CMK (cell line): ENCODE measurements at regions not wholly inside any gene's neighbourhood (a gene's known extent, or its start where the extent isn't known, plus 50 kb on each side); places are given as distances from the start of the nearest gene placed in this dataset.

Experiments
- DNase-seq: peaks from one replicate; pipeline ENCODE4 v3.0.0-alpha.2; 2010; ENCODE audit warnings: low read depth

DNA sequence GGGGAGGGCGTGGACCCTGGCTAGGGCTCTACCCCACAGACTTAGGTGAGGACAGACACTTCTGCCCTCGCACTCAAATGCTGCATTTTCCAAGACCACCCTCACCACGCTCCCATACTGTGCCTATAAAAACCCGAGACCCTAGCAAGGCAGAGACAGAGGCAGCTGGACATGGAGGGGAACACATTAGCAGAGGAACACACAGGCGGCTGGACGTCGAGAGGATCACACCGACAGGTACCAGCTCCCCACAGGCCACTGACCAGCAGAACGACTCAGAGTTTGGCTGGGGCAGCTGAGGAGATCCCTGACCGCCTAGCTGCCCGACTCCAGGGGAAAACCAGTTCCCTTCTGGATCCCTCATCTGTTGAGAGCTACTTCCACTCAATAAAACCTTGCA lies 338.2 kb upstream of the SMIM30 start:
- DNase-seq: no peak

DNA sequence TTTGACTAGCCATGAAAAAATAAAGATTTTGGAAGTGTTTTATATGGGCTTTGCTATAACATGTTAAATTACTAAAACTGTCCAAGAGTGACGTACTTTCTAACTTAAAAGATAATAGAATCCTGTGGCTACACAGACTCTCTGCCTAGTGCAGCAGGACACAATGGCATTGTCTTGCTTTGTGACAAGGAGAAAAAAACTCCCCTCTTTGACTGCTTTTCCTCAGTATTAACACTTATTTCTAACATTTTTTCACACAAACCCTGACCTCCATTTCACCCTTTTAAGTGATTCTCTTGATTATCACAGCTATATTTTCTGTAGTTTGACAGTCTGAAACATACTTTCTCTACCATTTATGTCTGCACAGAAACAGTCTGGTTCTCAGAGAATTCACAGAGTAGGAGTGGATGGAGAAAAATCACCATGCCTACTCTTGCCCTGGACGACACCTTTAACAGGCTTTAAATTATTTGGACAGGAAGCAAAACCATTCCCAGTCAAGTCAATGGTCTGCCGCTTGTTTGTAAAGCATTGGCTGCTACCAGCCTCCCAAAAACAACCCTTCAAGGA lies 336.3 kb upstream of the SMIM30 start:
- DNase-seq: no peak

DNA sequence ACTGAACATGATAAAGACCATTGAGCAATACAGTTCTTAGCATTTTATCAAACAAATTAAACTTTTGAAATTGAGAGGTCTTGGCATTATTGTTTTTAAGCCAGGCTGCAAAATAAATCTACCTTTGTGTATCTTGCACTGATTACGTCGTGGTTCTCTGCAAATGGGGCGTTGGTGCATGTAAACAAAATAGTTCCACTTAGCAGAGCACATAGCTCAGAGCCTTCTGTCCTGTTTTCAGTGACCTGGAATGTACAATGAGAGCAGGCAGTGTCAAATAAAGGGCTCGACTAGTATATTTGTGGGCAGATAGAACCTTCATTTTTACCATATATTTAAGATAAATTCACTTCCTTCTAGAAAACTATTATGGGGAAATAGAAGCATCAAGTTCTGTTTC lies 333.9 kb upstream of the SMIM30 start:
- no peak for DNase-seq

GRCh38 chr7:113446791-113447190 lies 328.4 kb upstream of the SMIM30 start:
- DNase-seq: no peak

GRCh38 chr7:113446391-113446790 lies 328.0 kb upstream of the SMIM30 start:
- DNase-seq: no peak

- DNase-seq: no peak
Observed at GRCh38 chr7:113444261-113444660, 325.9 kb upstream of the SMIM30 start.

DNA sequence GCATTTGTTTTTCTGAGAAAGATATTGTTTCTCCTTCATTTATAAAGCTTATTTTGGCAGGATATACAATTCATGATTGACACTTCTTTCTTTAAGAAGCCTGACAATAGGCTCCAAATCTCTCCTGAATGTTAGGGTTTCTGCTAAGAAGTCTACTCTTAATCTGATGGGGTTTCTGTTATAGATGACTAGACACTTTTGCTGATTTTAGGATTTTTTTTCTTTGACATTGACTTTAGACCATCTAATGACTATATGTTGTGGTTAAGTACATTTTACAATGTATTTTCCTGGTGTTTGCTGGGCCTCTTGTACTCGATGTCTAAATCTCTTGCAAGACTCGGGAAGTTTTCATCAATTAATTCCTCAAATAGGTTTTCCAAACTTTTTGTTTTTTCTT lies 321.8 kb upstream of the SMIM30 start:
- no peak for DNase-seq

DNA sequence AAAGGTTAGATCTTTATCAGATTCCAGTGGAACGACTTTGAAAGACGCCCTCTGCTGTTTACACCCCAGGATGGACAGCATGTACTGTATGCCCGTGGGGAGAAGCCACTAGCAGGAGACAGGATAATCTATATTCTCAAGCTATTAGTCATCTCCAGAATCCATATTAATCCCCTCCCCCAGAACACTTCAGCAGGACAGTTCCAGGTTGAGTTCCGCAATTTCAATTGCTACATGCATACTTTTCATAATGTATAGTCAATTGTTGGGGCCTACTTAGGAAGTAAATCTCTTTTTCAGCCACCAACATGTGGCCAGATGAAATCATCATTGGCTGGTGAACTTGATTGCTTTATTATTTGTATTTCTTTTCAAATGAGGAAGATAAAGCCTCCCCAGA lies 313.1 kb upstream of the SMIM30 start:
- no peak for DNase-seq

DNA sequence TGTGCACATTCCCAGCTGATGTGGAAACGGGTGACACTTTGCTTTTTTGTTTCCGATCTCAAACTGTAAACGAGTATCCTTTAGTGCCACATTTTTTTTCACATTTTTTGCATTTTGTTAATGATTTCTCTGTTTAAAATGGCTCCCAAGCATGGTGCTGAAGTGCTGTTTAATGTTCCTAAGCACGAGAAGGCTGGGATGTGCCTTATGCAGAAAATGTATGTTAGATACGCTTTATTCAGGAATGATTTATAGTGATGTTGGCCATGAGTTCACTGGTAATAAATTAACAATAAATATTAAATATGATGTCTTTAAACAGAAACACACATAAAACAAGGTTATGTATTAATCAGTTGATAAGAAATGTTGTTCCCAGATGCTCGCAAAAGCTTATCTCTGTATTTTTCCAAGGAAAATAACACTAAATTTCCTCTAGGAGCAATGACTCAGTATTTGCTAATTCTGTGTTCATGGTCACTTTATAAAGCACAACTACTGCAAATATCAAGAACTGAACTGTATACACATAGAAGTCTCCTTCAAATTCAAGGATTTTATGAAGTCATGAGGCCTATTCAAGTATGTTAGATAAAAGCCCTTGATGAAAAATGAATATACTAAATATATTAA lies 305.9 kb upstream of the SMIM30 start:
- DNase-seq: no peak

DNA sequence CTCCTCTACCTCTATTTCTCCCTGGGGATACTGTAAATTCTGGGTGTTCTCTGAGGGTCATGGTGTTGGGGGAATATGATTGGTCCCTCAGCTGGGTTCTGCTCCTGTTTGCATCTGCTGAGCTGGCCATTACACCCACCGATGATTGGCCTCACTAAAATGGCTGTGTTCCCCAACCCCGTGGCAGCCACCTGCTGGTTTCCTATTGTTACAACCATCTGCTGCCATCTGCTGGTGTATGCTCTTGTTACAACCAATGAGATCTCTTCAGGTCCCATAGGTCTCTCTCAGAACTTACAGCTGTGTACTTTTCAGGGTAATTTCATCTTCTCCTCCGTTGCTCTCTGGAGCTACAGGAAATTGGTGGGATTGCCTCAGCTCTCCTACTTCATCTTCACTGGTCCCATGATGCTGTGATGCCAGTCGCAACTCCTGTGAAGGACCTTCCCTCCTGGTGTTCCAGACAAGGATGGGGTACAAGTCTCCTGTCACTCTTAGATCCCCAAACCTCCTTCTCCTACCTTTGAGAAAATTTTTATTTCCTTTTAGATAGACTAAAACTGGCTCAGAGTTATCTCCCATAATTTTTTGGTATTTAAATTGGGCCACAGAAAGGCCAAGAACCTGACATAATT lies 303.5 kb upstream of the SMIM30 start:
- peak; percentile 60 for DNase-seq

GRCh38 chr7:113414401-113415035 lies 296.2 kb upstream of the SMIM30 start:
- no peak for DNase-seq

DNA sequence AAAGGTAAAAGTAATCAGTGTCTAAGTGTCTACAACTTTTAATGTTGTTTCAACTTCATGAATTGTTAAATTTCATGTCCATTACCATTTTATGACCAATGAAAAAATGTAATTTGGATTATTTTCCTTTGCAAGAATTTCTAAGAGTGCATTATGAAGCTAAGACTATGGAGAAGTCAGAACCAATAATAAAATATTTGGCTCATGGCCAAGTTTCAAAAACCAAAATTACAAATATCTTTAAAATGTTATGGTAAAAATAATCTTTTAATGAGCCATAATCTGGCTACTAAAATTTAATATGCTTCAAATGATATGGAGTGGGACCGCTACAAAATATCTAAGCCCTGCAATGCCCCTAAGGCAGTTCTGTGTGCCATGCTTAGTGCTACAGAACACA lies 294.1 kb upstream of the SMIM30 start:
- DNase-seq: no peak

GRCh38 chr7:113410796-113411195 lies 292.4 kb upstream of the SMIM30 start:
- no peak for DNase-seq

DNA sequence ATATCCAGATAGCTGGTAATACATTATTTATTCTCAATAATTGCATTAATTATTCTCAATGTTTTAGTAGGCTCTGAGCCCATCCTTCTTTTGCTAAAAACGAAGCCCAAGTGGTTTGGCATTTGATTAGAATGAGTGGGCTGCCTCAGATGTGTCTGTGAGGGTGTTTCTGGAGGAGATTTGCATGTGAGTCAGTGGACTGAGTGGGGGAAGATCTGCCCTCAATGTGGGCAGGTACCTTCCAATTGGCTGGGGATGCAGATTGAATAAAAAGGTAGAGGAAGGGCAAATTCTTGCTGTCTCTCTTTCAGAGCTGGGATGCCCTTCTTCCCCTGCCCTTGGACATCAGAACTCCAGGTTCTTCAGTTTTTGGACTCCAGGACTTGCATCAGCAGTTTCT lies 290.6 kb upstream of the SMIM30 start:
- no peak for DNase-seq

DNA sequence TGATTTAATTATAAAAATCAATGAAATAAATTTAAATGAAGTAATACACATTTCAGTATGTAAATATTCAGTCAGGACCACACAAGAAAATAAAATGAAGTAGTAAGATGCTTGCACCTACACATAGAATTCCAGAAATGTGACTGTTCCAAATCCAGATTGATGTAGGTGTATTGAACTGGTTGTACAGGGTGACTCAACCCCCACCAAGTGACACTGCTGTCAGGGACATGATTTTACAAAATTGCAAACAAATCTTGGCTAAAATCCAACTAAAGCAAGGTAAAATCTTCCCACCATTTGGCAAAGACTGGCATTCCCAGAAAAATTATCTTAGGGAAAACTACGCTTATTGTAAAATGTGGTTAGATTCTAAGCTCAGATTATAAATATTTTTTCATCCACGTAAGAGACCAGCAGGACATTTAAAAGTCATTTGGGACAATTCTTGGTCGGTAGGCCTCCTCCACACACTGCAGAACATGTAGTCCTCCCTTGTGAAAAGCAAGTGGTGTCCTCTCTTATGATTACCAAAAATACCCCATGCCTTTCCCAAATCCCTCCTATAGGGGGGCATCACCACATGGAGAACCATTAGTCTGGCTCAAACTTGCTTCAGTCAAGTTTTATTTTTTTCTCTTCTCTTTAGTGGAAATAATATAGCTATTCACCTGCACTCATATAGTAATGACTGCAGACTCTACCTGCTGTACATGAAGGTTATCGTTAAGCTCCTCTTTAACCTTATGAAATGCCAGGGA lies 287.1 kb upstream of the SMIM30 start:
- DNase-seq: no peak

DNA sequence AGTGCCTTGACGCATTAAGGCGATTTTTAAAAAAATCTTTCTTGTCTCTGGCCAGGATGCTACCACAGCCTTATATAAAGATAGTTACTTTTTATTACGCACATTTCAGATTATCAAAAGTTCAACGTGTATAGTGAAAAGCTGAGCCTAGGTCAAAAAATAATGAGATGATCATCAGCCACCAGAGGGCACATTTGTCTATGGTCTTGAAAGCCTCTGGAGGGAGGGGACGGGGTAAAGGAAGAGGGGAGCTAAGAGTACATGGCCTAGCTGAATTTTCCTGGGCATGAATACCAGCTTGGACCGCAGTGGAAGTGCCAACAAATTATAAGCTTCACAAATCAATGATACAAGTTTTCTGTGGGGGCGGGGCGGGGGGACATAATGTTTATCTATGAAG lies 285.9 kb upstream of the SMIM30 start:
- DNase-seq: no peak

GRCh38 chr7:113402482-113402881 lies 284.1 kb upstream of the SMIM30 start:
- DNase-seq: no peak

- peak; percentile 34 for DNase-seq
Observed at GRCh38 chr7:113402005-113402404, 283.7 kb upstream of the SMIM30 start.

DNA sequence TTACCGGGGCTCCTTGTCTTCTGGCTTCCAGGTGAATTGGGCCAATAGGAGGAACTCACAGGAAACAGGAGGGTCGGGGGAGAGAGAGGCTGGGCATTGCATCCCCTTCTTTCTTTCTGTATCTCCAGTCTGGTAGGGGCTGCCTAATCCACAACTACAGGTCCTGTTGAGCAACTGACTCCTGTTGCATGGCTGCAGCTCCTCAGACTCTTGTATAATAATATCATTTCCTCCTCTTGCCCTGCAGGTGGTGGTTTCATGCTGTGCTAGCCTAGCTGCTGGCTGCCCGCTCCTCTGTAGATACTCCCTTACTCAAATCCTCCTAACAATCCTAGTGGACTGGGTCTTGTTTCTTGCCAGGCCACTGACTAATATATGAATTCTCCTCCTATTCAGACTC lies 276.5 kb upstream of the SMIM30 start:
- DNase-seq: no peak

GRCh38 chr7:113392841-113393540 lies 274.6 kb upstream of the SMIM30 start:
- DNase-seq: no peak

DNA sequence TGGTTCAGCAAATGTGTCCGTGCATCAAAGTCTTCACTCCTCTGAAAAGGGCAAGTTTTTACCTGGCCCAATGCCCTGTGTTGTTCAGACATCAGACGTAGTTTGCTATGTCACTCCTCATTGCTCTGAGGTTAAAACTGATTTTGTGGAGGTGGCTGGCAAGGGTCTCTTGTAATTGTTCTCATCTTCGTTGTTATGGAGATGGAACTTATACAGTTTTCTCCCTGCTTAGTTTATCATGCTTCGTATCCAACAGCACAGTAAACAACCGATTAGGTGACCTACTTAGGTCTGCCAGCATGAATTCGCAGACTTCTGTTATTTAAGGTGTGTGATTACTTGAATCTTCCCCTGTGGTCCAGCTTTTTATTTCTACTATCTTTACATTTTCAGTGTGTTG lies 274.1 kb upstream of the SMIM30 start:
- DNase-seq: no peak

GRCh38 chr7:113389112-113389646 lies 270.8 kb upstream of the SMIM30 start:
- no peak for DNase-seq
